ENCODE measurements at regions not wholly inside any gene's neighbourhood (a gene's known extent, or its start where the extent isn't known, plus 50 kb on each side); places are given as distances from the start of the nearest gene placed in this dataset.

GRCh38 chr1:90650401-90650800 lies 66.7 kb downstream of the BARHL2 start:
- ATAC-seq (replicated peaks) = no peak
- Mint-ChIP-seq H3K27ac (no peak overlapping the region), H3K36me3 (ENCODE audit: low read depth) (no peaks in the 10 kb centered on the region), H3K4me1 (no peaks in the 10 kb centered on the region), H3K27me3 (peaks cover 15% of the 10 kb centered on the region), H3K9me3 (no peaks in the 10 kb centered on the region), H3K4me3 (no peak overlapping the region)

GRCh38 chr1:90640325-90640724 lies 76.8 kb downstream of the BARHL2 start:
- Mint-ChIP-seq H3K9me3 (no peaks in the 10 kb centered on the region), H3K27ac (no peak overlapping the region), H3K27me3 (peaks cover 28% of the 10 kb centered on the region), H3K4me1 (no peaks in the 10 kb centered on the region), H3K4me3 (no peak overlapping the region), H3K36me3 (ENCODE audit: low read depth) (no peaks in the 10 kb centered on the region)
- no peak for ATAC-seq (replicated peaks)

- no peak for ATAC-seq (replicated peaks)
- no peak overlapping the region for H3K4me3 Mint-ChIP-seq
- no peaks in the 10 kb centered on the region for H3K9me3 Mint-ChIP-seq
- no peak overlapping the region for H3K27ac Mint-ChIP-seq
- peaks cover 9% of the 10 kb centered on the region for H3K27me3 Mint-ChIP-seq
- no peaks in the 10 kb centered on the region for H3K36me3 Mint-ChIP-seq (ENCODE audit: low read depth)
- H3K4me1 Mint-ChIP-seq = no peaks in the 10 kb centered on the region
These were observed 94.4 kb downstream of the BARHL2 start for GRCh38 chr1:90622666-90623065.

- Mint-ChIP-seq H3K4me1 (no peaks in the 10 kb centered on the region), H3K27ac (no peak overlapping the region), H3K4me3 (no peak overlapping the region), H3K36me3 (ENCODE audit: low read depth) (no peaks in the 10 kb centered on the region), H3K9me3 (no peaks in the 10 kb centered on the region), H3K27me3 (peaks cover 12% of the 10 kb centered on the region)
- no peak for ATAC-seq (replicated peaks)
These were observed 95.1 kb downstream of the BARHL2 start for GRCh38 chr1:90621986-90622385.

GRCh38 chr1:90616395-90616794 lies 100.7 kb downstream of the BARHL2 start:
- no peak overlapping the region for H3K4me3 Mint-ChIP-seq
- H3K36me3 Mint-ChIP-seq (ENCODE audit: low read depth) = no peaks in the 10 kb centered on the region
- H3K27me3 Mint-ChIP-seq = peaks cover 5% of the 10 kb centered on the region
- H3K4me1 Mint-ChIP-seq = no peaks in the 10 kb centered on the region
- no peaks in the 10 kb centered on the region for H3K9me3 Mint-ChIP-seq
- H3K27ac Mint-ChIP-seq = no peak overlapping the region
- ATAC-seq (replicated peaks) = no peak

- Mint-ChIP-seq H3K36me3 (ENCODE audit: low read depth) (no peaks in the 10 kb centered on the region), H3K4me3 (no peak overlapping the region), H3K4me1 (no peaks in the 10 kb centered on the region), H3K9me3 (no peaks in the 10 kb centered on the region), H3K27me3 (peaks cover 3% of the 10 kb centered on the region), H3K27ac (no peak overlapping the region)
- no peak for ATAC-seq (replicated peaks)
These were observed 102.2 kb downstream of the BARHL2 start for GRCh38 chr1:90614872-90615271.

- H3K36me3 Mint-ChIP-seq (ENCODE audit: low read depth) = no peaks in the 10 kb centered on the region
- H3K9me3 Mint-ChIP-seq = no peaks in the 10 kb centered on the region
- no peaks in the 10 kb centered on the region for H3K4me1 Mint-ChIP-seq
- H3K27me3 Mint-ChIP-seq = peaks cover 7% of the 10 kb centered on the region
- no peak overlapping the region for H3K27ac Mint-ChIP-seq
- ATAC-seq (replicated peaks) = no peak
- H3K4me3 Mint-ChIP-seq = no peak overlapping the region
These were observed 103.7 kb downstream of the BARHL2 start for GRCh38 chr1:90613371-90613770.

- peaks cover 7% of the 10 kb centered on the region for H3K27me3 Mint-ChIP-seq
- ATAC-seq (replicated peaks) = no peak
- no peaks in the 10 kb centered on the region for H3K4me1 Mint-ChIP-seq
- no peaks in the 10 kb centered on the region for H3K9me3 Mint-ChIP-seq
- no peak overlapping the region for H3K27ac Mint-ChIP-seq
- no peaks in the 10 kb centered on the region for H3K36me3 Mint-ChIP-seq (ENCODE audit: low read depth)
- H3K4me3 Mint-ChIP-seq = no peak overlapping the region
These were observed 105.1 kb downstream of the BARHL2 start for GRCh38 chr1:90612033-90612432.

GRCh38 chr1:90607736-90608135 lies 109.4 kb downstream of the BARHL2 start:
- no peak overlapping the region for H3K4me3 Mint-ChIP-seq
- no peak for ATAC-seq (replicated peaks)
- H3K27me3 Mint-ChIP-seq = peaks cover 9% of the 10 kb centered on the region
- H3K36me3 Mint-ChIP-seq (ENCODE audit: low read depth) = no peaks in the 10 kb centered on the region
- no peak overlapping the region for H3K27ac Mint-ChIP-seq
- H3K9me3 Mint-ChIP-seq = no peaks in the 10 kb centered on the region
- no peaks in the 10 kb centered on the region for H3K4me1 Mint-ChIP-seq

- H3K36me3 Mint-ChIP-seq (ENCODE audit: low read depth) = no peaks in the 10 kb centered on the region
- H3K9me3 Mint-ChIP-seq = no peaks in the 10 kb centered on the region
- no peak overlapping the region for H3K27ac Mint-ChIP-seq
- H3K4me3 Mint-ChIP-seq = no peak overlapping the region
- H3K4me1 Mint-ChIP-seq = no peaks in the 10 kb centered on the region
- no peak for ATAC-seq (replicated peaks)
- H3K27me3 Mint-ChIP-seq = peaks cover 9% of the 10 kb centered on the region
These were observed 112.0 kb downstream of the BARHL2 start for GRCh38 chr1:90605070-90605469.

- ATAC-seq (replicated peaks) = no peak
- Mint-ChIP-seq H3K9me3 (peaks cover 14% of the 10 kb centered on the region), H3K27me3 (peaks cover 29% of the 10 kb centered on the region), H3K27ac (no peak overlapping the region), H3K36me3 (ENCODE audit: low read depth) (no peaks in the 10 kb centered on the region), H3K4me3 (no peak overlapping the region), H3K4me1 (no peaks in the 10 kb centered on the region)
These were observed 123.8 kb downstream of the BARHL2 start for GRCh38 chr1:90593312-90593711.

- Mint-ChIP-seq H3K4me1 (no peaks in the 10 kb centered on the region), H3K27ac (no peak overlapping the region), H3K27me3 (peaks cover 29% of the 10 kb centered on the region), H3K36me3 (ENCODE audit: low read depth) (no peaks in the 10 kb centered on the region), H3K4me3 (no peak overlapping the region), H3K9me3 (peaks cover 15% of the 10 kb centered on the region)
- ATAC-seq (replicated peaks) = no peak
These were observed 125.1 kb downstream of the BARHL2 start for GRCh38 chr1:90591970-90592356.

- peaks cover 17% of the 10 kb centered on the region for H3K9me3 Mint-ChIP-seq
- H3K27me3 Mint-ChIP-seq = peaks cover 34% of the 10 kb centered on the region
- no peaks in the 10 kb centered on the region for H3K36me3 Mint-ChIP-seq (ENCODE audit: low read depth)
- no peak overlapping the region for H3K27ac Mint-ChIP-seq
- H3K4me3 Mint-ChIP-seq = no peak overlapping the region
- no peak for ATAC-seq (replicated peaks)
- H3K4me1 Mint-ChIP-seq = no peaks in the 10 kb centered on the region
These were observed 125.6 kb downstream of the BARHL2 start for GRCh38 chr1:90591355-90591969.

- ATAC-seq (replicated peaks) = no peak
- Mint-ChIP-seq H3K4me3 (no peak overlapping the region), H3K36me3 (ENCODE audit: low read depth) (no peaks in the 10 kb centered on the region)
These were observed 136.9 kb downstream of the BARHL2 start for GRCh38 chr1:90580176-90580575.

GRCh38 chr1:90579212-90579802 lies 137.8 kb downstream of the BARHL2 start:
- Mint-ChIP-seq H3K36me3 (ENCODE audit: low read depth) (no peaks in the 10 kb centered on the region), H3K4me1 (no peaks in the 10 kb centered on the region), H3K27ac (no peak overlapping the region), H3K27me3 (peaks cover 5% of the 10 kb centered on the region), H3K4me3 (no peak overlapping the region), H3K9me3 (no peaks in the 10 kb centered on the region)
- no peak for ATAC-seq (replicated peaks)

More at GRCh38 chr1:90580176-90580575, 136.9 kb downstream of the BARHL2 start:
- Mint-ChIP-seq H3K27ac (no peak overlapping the region), H3K27me3 (peaks cover under 1% of the 10 kb centered on the region), H3K9me3 (no peaks in the 10 kb centered on the region), H3K4me1 (no peaks in the 10 kb centered on the region)

All from activated T-helper 17 cell treated with anti-CD3 and anti-CD28 coated beads, Interleukin-2, amount 50 U/mL, for 72 hours (primary cell).